Midbrain (tissue), 1 donor: ENCODE measurements at regions not wholly inside any gene's neighbourhood (a gene's known extent, or its start where the extent isn't known, plus 50 kb on each side); places are given as distances from the start of the nearest gene placed in this dataset.
A peak's percentile ranks its signal among the peaks of the same experiment; 100 is the strongest.

ENCODE experiments used
- DNase-seq: peaks from one replicate; lab custom pipeline; 2025; lab: John Stamatoyannopoulos, UW

DNA sequence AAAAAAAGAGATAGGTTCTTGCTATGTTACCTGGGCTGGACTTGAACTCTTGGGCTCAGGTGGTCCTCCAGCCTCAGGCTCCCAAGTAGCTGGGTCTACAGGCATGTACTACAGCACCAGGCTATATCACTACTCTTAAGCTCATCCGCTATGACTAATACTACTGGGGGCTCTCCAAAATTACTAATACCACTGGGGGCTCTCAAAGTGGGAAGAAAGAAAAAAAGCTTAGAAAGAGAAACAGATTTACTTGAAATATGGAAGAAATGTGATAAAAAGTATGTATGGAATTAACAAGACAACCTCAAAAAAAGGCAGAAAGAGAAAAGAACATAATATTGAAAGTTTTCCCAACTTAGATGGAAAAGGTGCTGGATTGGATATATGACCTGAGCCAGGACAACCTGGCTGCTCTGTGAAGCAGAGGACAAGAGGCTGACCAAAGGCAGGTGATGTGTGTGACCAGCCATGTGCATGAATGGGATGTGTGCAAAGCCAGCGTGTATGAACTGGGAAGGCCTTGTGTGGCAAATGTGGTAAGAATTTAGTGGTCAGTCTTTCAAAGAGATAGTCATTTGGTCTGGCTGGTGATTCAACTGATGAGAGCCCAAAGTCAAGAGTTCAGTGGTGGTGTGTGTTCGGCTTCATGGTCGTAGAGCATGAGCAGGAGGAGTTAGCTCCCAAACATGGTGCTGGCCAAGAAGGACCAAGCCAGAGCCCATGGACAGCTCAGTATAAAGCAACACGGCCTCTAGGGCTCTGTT is 232.4 kb upstream of the KLF14 start:
- no peak for DNase-seq

- no peak for DNase-seq
Measured at GRCh38 chr7:130970196-130970595, 236.2 kb upstream of the KLF14 start.

DNA sequence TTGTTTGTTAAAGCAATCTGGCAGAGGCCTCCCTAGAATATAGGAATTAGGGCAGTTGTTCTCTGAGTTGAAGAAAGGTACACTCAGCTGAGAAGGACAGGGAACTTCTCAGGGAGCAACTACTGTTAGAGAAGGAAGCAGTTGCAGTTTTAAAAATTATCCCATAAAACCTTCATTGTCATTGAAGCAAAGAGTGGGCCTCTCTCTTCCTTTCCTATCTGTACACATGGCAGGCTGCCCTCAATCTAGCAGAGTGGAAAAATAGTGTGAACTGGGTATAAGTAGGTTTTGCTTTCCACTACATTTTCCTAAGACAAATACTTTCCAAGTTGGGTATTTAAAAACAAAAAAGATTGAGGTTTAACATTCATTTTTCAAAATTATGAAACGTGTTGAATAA is 236.7 kb upstream of the KLF14 start:
- no peak for DNase-seq

DNA sequence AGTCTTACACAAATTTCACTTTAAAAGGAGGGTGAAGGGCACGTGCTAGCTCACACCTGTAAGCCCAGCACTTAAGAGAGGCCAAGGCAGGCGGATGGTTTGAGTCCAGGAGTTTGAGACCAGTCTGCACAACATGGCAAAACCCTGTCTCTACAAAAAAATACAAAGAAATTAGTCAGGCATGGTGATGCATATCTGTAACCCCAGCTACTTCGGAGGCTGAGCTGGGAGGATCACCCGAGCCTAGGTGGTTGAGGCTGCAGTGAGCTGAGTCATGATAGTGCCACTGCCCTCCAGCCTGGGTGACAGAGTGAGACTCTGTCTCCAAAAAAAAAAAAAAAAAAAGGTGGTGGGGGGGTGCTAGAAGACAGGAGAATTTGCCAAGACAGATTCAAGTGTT is 237.3 kb upstream of the KLF14 start:
- no peak for DNase-seq

- DNase-seq = no peak
Measured at GRCh38 chr7:130972201-130972600, 238.2 kb upstream of the KLF14 start.

DNA sequence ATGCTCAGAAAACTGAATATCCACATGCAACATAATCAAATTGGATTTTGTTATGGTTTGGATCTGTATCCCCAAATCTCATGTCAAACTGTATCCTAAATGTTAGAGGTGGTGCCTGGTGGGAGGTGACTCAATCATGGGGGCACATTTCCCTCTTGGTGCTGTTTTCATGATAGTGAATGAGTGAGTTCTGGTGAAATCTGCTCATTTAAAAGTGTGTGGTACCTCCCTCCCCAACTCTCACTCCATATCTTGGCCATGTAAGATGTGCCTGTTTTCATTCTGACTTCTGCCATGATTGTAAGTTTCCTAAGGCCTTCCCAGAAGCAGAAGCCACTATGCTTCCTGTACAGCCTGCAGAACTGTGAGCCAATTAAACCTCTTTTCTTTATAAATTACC is 239.6 kb upstream of the KLF14 start:
- DNase-seq = no peak

DNA sequence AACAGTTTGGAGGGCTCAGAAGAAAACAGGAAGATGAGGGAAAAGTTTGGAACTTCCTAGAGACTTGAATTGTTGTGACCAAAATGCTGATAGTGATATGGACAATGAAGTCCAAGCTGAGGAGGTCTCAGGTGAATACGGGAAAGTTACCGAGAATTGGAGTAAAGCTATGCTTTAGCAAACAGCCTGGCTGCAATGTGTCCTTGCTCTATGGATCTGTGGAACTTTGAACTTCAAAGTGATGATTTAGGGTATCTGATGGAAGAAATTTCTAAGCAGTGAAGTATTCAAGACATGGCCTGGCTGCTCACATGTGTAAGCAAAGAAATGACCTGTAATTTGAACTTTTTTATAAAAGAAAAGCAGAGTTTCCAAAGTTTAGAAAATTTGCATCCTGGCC is 240.2 kb upstream of the KLF14 start:
- DNase-seq = no peak

- no peak for DNase-seq
Measured at GRCh38 chr7:130974794-130975193, 240.8 kb upstream of the KLF14 start.

DNA sequence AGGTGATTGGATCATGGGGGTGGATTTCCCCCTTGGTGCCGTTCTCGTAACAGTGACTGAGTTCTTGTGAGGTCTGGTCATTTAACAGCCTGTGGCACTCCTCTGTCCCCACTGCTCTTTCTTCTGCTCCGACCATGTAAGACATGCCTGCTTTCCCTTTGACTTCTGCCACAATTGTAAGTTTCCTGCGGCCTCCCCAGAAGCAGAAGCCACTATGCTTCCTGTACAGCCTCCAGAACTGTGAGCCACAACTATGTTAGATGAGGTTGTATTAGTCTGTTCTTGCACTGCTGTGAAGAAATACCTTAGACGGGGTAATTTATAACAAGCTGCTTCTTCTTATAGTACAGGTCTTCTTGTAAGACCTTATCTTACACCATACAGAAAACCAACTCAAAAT is 241.7 kb upstream of the KLF14 start:
- DNase-seq = no peak

DNA sequence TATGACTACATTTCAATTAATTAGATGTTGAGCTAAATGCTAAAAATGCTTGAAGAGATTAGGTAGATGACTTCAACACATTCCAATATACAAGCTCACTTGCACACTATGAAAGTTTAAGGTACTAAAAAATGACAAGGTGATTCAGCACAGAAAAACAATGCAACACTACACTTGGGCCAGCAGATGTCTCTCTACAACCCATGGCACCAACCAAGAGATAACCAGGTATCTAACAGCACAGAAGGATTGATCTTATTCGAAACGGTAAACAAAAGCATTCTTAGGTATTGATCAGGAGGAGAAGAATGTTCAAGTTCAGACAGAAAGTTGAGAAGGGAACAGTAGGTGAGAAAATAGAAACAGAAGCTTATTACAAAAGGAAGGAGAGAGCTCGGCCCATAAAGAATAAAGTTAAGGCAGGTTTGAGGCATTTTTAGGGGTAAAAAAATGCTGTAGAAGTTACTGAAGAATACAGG is 248.2 kb upstream of the KLF14 start:
- no peak for DNase-seq

DNA sequence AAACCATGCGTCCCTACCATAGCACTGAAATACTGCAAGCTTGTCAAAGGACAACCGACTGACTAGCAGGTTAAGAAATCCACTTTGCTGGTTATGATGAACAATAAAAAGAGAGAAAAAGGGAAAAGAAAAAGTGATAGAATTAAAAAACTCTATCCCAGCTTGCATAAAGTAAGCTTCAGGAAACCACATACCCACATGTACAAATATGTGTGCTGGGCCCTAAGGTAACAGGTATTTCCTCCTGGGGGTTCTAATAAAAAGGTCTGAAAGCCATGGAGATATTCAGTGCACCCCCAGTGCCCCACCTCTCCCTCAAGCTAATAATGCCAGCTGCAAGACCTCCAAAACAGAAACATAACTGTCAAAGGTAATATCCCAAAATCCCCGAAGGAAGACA is 248.6 kb upstream of the KLF14 start:
- no peak for DNase-seq

DNA sequence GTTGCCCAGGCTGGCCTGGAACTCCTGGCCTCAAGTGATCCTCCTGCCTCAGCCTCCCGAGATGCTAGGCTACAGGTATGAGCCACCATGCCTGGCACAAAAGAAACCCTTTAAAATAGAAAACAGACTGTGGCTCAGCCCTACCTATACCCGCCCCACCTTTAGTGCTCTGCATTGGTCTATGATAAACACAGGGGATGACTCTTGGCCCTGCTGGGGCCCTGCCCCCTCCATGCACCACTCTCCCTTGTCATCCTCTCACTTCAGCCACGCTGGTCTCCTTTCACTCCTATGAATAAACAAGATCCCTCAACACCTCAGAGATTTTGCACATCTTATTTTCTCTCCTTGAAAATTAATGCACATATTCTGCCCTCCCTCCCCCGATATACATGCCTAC is 251.4 kb upstream of the KLF14 start:
- no peak for DNase-seq

DNA sequence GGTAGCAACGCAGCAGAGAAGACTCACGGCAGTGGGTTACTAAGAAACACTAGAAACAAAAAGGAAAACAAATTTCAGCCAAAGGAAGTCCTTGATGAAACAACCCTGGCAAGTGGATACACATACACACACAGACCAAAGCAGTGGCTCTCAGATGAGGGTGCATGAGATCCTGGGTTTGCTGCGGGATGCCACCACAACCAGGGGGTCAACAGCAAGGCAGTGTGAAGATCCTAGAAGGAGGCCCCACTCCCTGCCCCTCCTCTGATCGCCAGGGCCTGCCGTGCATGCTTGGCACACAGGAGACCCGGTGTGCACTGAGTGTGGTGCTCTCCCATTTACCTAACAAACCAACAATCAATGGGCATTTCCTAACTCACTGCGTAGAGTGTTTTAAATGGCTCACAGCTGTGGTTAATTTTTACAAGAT is 252.3 kb upstream of the KLF14 start:
- peak; percentile 24 for DNase-seq

- no peak for DNase-seq
Measured at GRCh38 chr7:130987092-130987491, 253.1 kb upstream of the KLF14 start.

DNA sequence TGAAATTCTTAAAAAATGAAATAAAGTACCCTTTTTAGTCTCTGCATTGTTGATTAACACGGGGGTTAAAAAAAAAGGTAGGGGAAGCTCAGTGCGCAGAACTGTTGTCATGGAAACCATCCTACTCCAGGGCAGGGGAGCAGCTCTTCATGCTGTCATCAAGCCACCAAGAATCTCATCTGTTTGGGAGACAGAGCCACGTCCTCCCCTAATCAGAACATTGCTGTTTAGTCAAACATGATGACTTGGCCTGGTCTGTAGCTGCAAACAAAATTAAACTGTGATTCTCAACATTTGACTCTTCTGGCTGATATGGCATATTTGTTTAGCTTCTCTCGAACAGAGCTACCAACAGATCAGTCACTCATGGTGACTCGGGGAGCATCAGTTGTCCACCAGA is 254.4 kb upstream of the KLF14 start:
- DNase-seq = no peak

DNA sequence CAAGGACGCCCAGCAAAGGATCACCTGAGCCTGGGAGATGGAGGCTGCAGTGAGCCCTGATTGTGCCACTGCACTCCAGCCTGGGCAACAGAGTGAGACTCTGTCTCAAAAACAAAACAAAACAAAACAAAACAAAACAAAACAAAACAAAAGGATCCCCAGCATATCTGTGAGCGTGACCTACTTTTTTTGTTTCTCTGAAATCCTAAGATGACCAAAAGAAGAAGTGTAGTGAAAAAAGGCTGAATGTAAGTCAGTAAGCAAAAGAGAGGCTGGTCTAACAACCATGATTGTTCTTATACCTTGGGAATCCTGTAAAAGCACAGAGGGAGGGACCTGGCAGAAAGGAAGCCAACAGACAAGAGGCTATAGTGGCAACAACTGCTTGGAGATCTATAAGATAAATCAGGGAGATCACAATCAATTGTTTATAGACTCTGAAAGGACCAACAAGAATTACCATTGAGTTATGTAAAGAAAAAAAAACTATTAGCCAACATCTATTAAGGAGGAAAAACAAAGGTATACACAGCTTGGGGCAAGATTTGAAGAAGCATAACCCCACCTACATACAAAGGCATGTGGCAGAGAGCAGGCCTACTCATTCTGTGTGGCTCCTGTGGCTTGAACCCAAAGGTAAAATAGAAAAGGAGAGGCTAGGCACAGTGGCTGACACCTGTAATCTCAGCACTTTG is 255.2 kb upstream of the KLF14 start:
- no peak for DNase-seq

GRCh38 chr7:130990178-130990832 is 256.3 kb upstream of the KLF14 start:
- DNase-seq = no peak

DNA sequence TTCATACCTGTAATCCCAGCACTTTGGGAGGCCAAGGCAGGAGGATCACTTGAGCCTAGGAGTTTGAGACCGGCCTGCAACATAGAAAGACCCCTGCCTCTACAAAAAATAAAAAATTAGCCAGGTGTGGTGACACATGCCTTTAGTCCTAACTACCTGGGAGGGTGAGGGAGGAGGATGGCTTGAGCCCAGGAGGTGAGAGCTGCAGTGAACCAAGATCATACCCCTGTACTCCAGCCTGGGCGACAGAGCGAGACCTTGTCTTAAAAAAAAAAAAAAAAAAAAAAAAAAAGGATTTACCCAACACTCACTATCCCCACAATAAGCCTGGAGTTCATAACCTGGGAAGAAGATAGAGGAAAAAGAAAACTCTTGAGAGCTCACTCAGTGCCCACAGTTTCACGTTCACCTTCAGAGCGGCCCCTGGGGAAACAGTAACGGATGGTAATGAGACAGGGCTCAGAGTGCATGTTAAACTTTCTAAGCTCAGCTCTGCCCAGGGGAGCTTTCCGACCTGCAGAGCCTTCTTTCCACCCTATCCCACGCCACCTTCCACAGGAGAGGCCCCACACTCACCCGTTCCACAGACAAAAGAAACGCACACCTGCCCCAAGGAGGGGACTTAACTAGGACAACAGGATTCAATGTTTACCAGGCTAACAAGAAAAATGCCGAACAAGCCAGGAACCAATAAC is 259.8 kb upstream of the KLF14 start:
- DNase-seq = no peak

GRCh38 chr7:130994378-130995115 is 260.5 kb upstream of the KLF14 start:
- DNase-seq = peak; percentile 70

GRCh38 chr7:130995252-130996081 is 261.5 kb upstream of the KLF14 start:
- no peak for DNase-seq
